ENCODE measurements at regions not wholly inside any gene's neighbourhood (a gene's known extent, or its start where the extent isn't known, plus 50 kb on each side); places are given as distances from the start of the nearest gene placed in this dataset.
"Not testable (repeated sequence)": the region's sequence is repeated elsewhere in the genome, so short reads cannot be mapped to it uniquely, and the experiment has no call there.

DNA sequence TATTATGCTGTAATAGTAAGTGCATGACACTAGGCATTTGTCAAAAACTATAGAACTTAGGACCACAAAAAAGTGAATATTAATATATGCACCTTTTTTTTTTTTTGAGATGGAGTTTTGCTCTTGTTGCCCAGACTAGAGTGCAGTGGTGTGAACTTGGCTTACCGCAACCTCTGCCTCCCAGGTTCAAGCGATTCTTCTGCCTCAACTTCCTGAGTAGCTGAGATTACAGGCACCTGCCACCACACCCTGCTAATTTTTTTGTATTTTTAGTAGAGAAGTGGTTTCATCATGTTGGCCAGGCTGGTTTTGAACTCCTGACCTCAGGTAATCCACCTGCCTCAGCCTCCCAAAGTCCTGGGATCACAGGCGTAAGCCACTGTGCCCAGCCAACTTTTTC lies 2315.2 kb upstream of the ACO1 start:
- not testable (repeated sequence) for DNase-seq (ENCODE audit: low read depth)

DNA sequence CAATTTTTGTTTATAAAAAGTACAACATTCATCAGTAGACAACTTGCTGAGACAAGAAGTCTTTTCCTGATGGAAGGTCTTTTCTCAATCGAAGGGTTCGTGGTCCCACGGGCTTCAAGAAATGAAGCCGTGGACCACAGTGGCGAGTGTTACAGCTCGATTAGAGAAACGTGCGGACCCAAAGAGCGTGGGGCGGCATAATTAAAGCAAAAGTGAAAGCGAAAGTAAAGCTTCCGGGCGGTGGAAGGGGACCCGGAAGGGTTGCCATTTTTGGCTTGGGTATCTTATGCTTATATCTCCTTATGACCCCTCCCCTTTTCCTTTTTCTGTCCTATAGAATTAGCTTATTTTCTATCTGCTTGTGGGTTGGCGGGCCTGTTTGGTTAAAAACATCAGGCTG lies 2309.4 kb upstream of the ACO1 start:
- DNase-seq (ENCODE audit: low read depth), result no peak

- peak; percentile 33 for DNase-seq (ENCODE audit: low read depth)
Measured at GRCh38 chr9:30075451-30076199, 2308.8 kb upstream of the ACO1 start.

DNA sequence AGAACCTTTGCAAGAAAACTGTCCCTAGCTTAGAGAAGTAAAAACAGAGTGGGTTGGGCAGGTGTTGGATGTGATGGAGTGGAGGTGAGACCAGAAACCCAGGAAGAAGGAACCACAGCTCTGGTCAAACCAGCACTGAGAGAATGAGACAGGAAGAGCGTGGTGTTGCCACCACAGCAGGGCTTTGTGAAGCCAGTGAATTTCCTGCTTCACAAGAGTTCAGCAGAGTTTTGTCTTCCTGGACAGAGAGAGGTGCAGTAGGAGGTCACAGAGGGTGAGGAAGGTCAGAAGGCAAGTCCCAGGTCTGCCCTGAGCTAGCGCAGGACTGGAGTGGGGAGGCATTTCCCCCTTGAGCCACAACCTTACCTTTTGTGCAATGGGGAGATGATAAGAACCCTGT lies 2306.2 kb upstream of the ACO1 start:
- no peak for DNase-seq (ENCODE audit: low read depth)

GRCh38 chr9:30089428-30089827 lies 2295.0 kb upstream of the ACO1 start:
- DNase-seq (ENCODE audit: low read depth), result no peak

GRCh38 chr9:30103647-30104394 lies 2280.6 kb upstream of the ACO1 start:
- DNase-seq (ENCODE audit: low read depth), result peak; percentile 63

GRCh38 chr9:30107134-30107533 lies 2277.3 kb upstream of the ACO1 start:
- DNase-seq (ENCODE audit: low read depth), result not testable (repeated sequence)

DNA sequence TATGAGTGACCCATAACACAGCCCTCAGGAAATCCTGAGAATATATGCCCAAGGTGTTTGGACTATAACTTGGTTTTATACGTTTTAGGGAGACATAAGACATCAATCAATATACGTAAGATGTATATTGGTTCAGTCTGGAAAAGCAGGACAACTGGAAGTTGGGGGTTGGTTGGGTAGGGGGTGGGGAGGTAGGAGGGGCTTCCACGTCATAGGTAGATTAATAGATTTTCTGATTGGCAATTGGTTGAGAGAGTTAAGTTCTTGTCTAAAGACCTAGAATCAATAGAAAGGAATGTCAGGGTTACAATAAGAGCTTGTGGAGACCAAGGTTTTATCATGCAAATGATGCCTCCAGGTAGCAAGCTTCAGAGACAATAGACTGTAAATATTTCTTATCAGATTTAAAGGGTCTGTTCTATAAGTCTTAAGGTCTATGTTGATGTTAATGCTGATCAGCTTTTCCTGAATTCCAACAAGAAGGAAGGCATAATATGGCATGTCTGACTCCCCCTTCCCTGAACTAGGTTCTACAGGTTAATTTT lies 2267.7 kb upstream of the ACO1 start:
- DNase-seq (ENCODE audit: low read depth), result no peak

DNA sequence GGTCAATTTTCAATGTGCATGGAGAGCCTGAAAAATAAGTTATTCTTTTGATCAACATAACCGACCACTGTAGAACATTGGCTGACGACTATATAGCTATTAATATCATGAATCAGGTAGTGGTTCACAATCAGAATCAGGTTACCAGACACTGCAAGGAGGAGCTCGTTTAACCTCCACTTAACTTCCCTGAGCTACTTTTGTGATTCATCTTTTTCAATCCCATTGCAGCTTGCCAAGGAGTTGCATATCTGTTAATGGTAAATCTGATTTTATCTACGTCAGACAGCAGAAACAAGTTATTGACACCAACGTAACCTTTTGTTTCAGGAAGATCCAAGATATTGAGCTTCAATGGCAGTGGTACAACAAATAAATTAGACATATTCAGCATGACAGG lies 2263.8 kb upstream of the ACO1 start:
- no peak for DNase-seq (ENCODE audit: low read depth)

DNA sequence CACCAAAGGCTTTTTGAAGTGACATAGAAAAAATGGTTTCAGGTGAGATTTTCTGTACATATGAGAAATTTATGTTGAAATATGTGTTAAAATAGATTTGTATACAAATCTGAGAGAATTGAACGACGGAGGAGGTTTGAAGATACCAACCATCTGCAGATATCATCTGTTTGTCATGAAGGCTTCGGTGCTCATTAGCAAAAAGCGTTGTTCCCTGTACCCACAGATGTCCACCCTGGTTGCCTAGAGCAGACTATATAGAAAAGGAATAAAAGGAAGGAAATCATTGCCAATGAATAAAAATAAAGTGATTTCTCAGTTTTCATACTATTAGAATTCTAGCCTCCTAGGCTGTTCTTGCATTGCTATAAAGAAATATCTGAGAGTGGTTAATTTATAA lies 2262.8 kb upstream of the ACO1 start:
- DNase-seq (ENCODE audit: low read depth), result no peak

GRCh38 chr9:30125881-30126280 lies 2258.6 kb upstream of the ACO1 start:
- DNase-seq (ENCODE audit: low read depth), result no peak

GRCh38 chr9:30127371-30127770 lies 2257.1 kb upstream of the ACO1 start:
- no peak for DNase-seq (ENCODE audit: low read depth)

- DNase-seq (ENCODE audit: low read depth), result no peak
Measured at GRCh38 chr9:30140407-30140806, 2244.0 kb upstream of the ACO1 start.

GRCh38 chr9:30160570-30160969 lies 2223.9 kb upstream of the ACO1 start:
- no peak for DNase-seq (ENCODE audit: low read depth)

DNA sequence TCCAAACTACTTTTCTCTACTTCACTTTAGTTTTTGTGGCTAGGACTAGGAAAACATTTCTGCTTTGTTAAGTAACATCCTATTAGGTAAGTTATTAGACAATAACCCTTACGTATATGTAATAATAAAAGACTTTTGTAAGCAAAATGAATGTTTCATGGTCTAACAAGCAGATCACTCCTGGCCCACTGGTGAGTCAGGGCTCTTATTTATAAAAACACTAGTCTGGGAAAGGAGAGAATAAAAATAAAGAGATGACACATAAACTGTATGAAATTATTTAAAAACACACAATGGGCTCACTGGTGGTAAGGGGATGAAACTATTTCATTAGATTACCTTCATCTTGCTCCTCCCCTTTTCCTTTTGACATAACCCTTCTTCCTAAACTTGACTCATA lies 2212.2 kb upstream of the ACO1 start:
- DNase-seq (ENCODE audit: low read depth), result peak; percentile 50

DNA sequence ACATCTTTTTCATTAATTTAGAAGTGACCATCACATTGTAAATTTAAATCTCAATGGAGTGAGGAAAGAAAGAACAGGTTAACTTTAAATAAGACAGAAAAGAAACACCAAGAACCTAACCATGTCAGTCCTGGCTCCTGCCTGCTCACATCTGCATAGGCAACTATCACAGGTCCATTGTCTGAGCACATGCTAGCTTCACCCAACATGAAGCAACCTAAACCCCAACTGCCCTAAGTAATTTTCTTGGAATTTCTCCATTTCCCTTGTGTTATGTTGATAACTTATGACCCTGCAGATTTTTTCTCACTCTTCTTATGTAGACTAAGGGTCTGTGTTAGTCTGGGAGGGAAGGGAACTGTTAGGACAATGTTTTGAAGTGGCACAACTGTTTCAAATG lies 2205.8 kb upstream of the ACO1 start:
- DNase-seq (ENCODE audit: low read depth), result no peak

GRCh38 chr9:30193421-30193820 lies 2191.0 kb upstream of the ACO1 start:
- DNase-seq (ENCODE audit: low read depth), result no peak

DNA sequence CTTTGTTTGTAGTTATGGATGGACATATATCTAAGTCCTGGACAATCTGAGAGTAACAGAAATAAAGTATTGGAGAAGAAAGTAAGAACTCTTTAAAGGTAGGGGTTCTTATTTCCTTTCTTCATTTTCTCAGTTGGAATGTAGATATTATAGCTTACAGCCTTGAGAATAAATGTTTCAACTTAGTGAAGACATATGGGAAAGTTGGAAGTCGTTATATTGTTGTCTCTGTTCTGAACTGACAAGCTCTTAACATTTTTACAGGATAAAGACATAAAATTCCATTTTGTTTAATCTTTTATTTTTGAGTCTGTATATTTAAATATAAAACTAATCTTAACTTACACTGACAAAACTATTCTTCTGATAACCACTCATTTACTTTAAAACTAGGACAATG lies 2187.5 kb upstream of the ACO1 start:
- DNase-seq (ENCODE audit: low read depth), result no peak

- DNase-seq (ENCODE audit: low read depth), result no peak
Measured at GRCh38 chr9:30197453-30197852, 2187.0 kb upstream of the ACO1 start.

DNA sequence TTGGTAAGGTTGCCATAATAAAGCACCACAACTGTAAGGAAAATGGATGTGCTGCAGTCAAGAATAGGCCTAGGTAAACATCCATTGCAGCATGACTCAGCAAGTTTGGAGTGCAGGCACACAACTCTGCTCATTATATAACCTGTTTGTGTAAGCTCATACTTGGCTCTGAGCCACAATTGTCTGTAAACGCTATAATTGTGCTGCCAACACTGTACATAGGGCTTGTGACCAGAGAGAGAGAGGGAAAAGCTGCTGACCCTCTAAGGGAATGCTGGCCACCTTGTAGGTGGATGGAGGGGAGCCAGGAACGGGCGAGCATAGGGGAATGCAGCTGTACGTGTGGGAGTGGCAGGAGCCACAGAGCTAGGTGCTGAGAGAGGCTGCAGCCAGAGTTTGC lies 2186.5 kb upstream of the ACO1 start:
- peak; percentile 35 for DNase-seq (ENCODE audit: low read depth)

- DNase-seq (ENCODE audit: low read depth), result no peak
Measured at GRCh38 chr9:30198463-30199309, 2185.8 kb upstream of the ACO1 start.

- DNase-seq (ENCODE audit: low read depth), result no peak
Measured at GRCh38 chr9:30201024-30201423, 2183.4 kb upstream of the ACO1 start.
